Prostate gland (tissue), 2 donors: ENCODE measurements at regions not wholly inside any gene's neighbourhood (a gene's known extent, or its start where the extent isn't known, plus 50 kb on each side); places are given as distances from the start of the nearest gene placed in this dataset.

Experiments used
- DNase-seq: peaks from one replicate; pipeline ENCODE4 v3.0.0-alpha.2; 2019; ENCODE audit warnings: low spot score
- H3K27ac ChIP-seq, 2 donors: fragments of 200-600 bp; sonication (generic); 2 replicates each; pipeline ENCODE4 v1.5.1; 2017 to 2019
- H3K27me3 ChIP-seq: fragments of 200-600 bp; sonication (generic); replicated peaks from 2 replicates; pipeline ENCODE4 v1.5.1; 2019; ENCODE audit not compliant: insufficient read depth
- H3K36me3 ChIP-seq, 2 donors: fragments of 200-600 bp; sonication (generic); 1 replicate in 1 of 2; 2 replicates in 1 of 2; pipeline versions ENCODE4 v1.5.1 to v1.8.1; 2017 to 2019
- H3K4me1 ChIP-seq: fragments of 200-600 bp; sonication (generic); replicated peaks from 2 replicates; pipeline ENCODE4 v1.5.1; 2019
- H3K4me3 ChIP-seq, 2 donors: fragments of 200-600 bp; sonication (generic); 2 replicates each; pipeline ENCODE4 v1.5.1; 2017 to 2019
- H3K9me3 ChIP-seq: fragments of 200-600 bp; sonication (generic); 2 replicates; pipeline ENCODE4 v1.5.1; 2017
- POLR2A ChIP-seq: fragments of 450-650 bp; IDR thresholded peaks from one replicate; pipeline ENCODE4 v1.6.1; 2016; ENCODE audit warnings: antibody characterized with exemption, mild to moderate bottlenecking
- POLR2AphosphoS5 ChIP-seq: sonication (generic); formaldehyde crosslinking; IDR thresholded peaks from one replicate; pipeline ENCODE4 v1.6.1; 2017; ENCODE audit warnings: antibody characterized with exemption
- WGBS: methylation state at CpG from one replicate; pipeline ENCODE4 v1.1.5; 2018; 5-methylcytosine and 5-hydroxymethylcytosine counted together
- intact Hi-C: fragments of 100-400 bp; cut with DNase I; formaldehyde crosslinking; loops from one replicate; pipeline ENCODE4 v1.14.2; 2022
- TF ChIP-seq, protein P1 (sequence below), 4 experiments: fragments of 200-600 bp in 2 of 4; fragments of 450-650 bp in 2 of 4; sonication (generic) in 2 of 4; IDR thresholded peaks; 1 replicate in 3 of 4; 2 replicates in 1 of 4; pipeline ENCODE4 v1.5.1; 2016 to 2019; ENCODE audit warnings: antibody characterized with exemption in 4 of 4, mild to moderate bottlenecking in 2 of 4, moderate library complexity in 2 of 4

DNA sequence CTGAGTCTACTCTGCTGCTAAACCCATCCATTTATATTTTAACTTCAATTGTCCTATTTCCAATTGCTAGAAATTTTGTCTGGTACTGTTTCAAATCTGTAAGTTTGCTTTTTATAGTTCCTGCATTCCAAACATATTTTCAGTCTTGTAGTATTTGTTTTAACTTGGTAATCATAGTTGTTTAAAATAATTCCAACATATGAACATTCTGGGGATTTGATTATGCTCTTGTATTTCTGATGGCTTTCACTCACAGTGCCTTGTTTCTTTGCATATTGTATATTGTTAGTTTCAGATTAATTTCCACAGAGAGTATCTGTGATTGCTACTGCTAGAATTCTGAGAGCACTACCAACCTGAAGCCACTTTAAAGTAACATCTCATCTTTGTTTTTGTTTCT lies 202.4 kb downstream of the ETAA1 start:
- H3K27me3 ChIP-seq: no peaks in the 10 kb centered on the region
- DNase-seq: no peak
- no peaks in the 10 kb centered on the region for H3K36me3 ChIP-seq
- H3K4me1 ChIP-seq: no peaks in the 10 kb centered on the region
- no peak overlapping the region for H3K27ac ChIP-seq
- H3K4me3 ChIP-seq: no peak overlapping the region
- no peaks in the 10 kb centered on the region for H3K9me3 ChIP-seq
- TF ChIP-seq POLR2A (no peak), POLR2AphosphoS5 (no peak)
- TF ChIP-seq, protein P1, sequence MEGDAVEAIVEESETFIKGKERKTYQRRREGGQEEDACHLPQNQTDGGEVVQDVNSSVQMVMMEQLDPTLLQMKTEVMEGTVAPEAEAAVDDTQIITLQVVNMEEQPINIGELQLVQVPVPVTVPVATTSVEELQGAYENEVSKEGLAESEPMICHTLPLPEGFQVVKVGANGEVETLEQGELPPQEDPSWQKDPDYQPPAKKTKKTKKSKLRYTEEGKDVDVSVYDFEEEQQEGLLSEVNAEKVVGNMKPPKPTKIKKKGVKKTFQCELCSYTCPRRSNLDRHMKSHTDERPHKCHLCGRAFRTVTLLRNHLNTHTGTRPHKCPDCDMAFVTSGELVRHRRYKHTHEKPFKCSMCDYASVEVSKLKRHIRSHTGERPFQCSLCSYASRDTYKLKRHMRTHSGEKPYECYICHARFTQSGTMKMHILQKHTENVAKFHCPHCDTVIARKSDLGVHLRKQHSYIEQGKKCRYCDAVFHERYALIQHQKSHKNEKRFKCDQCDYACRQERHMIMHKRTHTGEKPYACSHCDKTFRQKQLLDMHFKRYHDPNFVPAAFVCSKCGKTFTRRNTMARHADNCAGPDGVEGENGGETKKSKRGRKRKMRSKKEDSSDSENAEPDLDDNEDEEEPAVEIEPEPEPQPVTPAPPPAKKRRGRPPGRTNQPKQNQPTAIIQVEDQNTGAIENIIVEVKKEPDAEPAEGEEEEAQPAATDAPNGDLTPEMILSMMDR (IDR thresholded peaks at IDR 0.05): no peak
- intact Hi-C loops: no loop called here

DNA sequence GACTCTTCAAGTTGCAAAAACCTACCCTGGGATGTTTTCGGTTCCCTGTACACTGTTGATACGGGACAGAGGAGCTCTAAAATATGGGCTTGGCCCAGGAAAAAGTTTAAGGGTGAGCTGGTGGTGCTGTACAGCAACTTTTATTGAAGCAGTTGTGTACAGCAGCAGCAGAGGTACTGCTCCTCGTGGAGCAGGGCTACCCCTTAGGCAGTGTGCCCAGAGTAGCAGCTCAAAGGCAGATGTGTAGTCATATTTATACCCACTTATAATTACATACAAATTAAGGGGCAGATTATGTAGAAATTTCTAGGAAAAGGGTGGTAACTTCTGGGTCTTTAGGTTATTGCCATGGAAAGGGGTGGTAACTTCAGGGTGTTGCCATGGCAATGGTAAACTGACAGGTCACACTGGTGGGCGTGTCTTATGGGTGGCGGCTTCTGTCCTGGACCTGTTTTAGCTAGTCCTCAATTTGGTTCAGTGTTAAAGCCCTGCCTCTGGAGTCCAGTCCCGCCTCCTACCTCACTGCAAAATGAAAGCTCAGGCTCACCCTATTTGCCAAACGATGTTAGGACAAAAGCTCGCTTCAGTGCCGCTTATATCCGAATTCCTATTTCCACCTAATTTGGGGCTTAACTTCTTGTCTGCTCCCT lies 203.2 kb downstream of the ETAA1 start:
- Histone ChIP-seq H3K4me3 (no peak overlapping the region), H3K36me3 (no peaks in the 10 kb centered on the region), H3K4me1 (no peaks in the 10 kb centered on the region), H3K9me3 (no peaks in the 10 kb centered on the region), H3K27ac (no peak overlapping the region), H3K27me3 (no peaks in the 10 kb centered on the region)
- 88% methylated on average over 10 of the region's 10 CpGs for WGBS
- DNase-seq: no peak
- TF ChIP-seq, protein P1 (IDR thresholded peaks at IDR 0.05): no peak
- TF ChIP-seq POLR2A (no peak), POLR2AphosphoS5 (no peak)
- intact Hi-C loops: no loop called here

DNA sequence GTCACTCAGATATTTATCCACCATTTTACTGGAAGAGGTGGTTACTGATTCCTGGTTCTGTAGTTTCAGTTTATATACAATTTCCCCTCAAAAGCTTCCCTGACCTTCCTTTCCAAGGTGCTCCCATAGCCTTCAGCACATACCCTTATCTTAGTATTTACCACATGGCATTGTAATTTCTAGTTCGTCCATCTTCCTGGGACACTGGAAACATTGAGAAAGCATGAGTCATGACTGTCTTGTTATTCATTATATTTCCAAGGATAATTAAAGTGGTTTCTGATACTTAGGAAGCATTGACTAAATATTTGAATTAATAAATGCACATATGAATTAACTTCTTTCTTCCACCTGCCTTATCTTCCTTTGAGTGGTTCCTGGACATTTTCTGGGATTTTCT lies 203.8 kb downstream of the ETAA1 start:
- H3K9me3 ChIP-seq: no peaks in the 10 kb centered on the region
- H3K4me3 ChIP-seq: no peak overlapping the region
- intact Hi-C loops: no loop called here
- DNase-seq: no peak
- no peak for TF ChIP-seq POLR2A
- TF ChIP-seq, protein P1 (IDR thresholded peaks at IDR 0.05): no peak
- no peak for TF ChIP-seq POLR2AphosphoS5
- H3K4me1 ChIP-seq: no peaks in the 10 kb centered on the region
- no peaks in the 10 kb centered on the region for H3K36me3 ChIP-seq
- H3K27ac ChIP-seq: no peak overlapping the region
- H3K27me3 ChIP-seq: no peaks in the 10 kb centered on the region
- 77% methylated on average over 1 of the region's 1 CpG for WGBS

DNA sequence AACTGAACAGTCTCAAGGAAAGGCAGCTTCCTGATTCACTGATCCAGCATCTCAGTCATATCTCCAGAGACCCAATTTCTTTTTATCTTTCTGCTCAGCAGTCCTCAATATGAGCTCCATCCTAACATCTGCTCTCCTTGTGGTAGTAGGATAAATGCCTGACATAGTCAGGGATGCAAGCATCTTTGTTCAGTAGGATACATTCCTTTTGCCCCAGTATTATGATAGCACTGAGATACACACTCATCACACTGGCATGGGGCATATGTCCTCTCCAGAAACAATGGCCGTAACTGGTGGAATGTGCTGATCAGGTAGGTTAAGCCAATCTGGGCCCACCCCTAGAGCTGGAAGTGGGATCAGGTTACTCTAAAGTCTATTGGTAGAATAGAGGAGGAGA lies 207.2 kb downstream of the ETAA1 start:
- Histone ChIP-seq H3K27ac (no peak overlapping the region), H3K4me1 (no peaks in the 10 kb centered on the region), H3K9me3 (no peaks in the 10 kb centered on the region), H3K27me3 (no peaks in the 10 kb centered on the region), H3K36me3 (no peaks in the 10 kb centered on the region), H3K4me3 (no peak overlapping the region)
- WGBS: 92% methylated on average over 1 of the region's 1 CpG
- intact Hi-C loops: no loop called here
- DNase-seq: no peak
- TF ChIP-seq POLR2A: no peak
- TF ChIP-seq POLR2AphosphoS5: no peak
- TF ChIP-seq, protein P1 (IDR thresholded peaks at IDR 0.05): no peak

DNA sequence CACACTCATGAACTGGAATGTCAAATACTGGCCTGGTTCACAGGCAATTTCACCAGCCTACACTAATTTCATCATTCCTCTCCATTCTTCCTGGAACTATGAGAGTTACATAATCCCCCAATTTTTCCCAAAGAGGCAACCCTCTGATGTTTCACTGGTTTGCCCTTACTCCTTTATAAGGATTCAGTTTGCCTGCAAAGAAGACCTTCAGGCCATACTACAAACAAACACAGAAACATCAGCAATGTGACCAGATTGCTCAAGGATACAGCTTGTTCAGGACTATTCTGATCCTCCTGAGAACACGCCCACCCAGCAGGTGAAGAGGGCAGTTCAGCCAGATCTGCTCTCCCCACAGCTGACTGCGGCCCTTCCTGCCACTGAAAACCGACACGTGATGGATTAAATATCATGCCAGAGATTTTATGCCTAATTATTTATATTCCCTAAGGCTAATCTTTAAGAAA lies 215.5 kb downstream of the ETAA1 start:
- no peak overlapping the region for H3K4me3 ChIP-seq
- WGBS: 84% methylated on average over 4 of the region's 4 CpGs
- no peaks in the 10 kb centered on the region for H3K36me3 ChIP-seq
- intact Hi-C loops: no loop called here
- no peak overlapping the region for H3K27ac ChIP-seq
- DNase-seq: no peak
- no peak for TF ChIP-seq POLR2A
- no peak for TF ChIP-seq POLR2AphosphoS5
- TF ChIP-seq, protein P1 (IDR thresholded peaks at IDR 0.05): no peak
- H3K9me3 ChIP-seq: no peaks in the 10 kb centered on the region
- no peaks in the 10 kb centered on the region for H3K4me1 ChIP-seq
- no peaks in the 10 kb centered on the region for H3K27me3 ChIP-seq
